HTR-8/SVneo (cell line): ENCODE measurements at regions not wholly inside any gene's neighbourhood (a gene's known extent, or its start where the extent isn't known, plus 50 kb on each side); places are given as distances from the start of the nearest gene placed in this dataset.

Experiments used
- DNase-seq: peaks from one replicate; pipeline ENCODE4 v3.0.0; 2011; ENCODE audit warnings: low spot score, mixed read lengths; ENCODE audit not compliant: insufficient read length
- FAIRE-seq: peaks from 2 replicates; lab custom pipeline; 2011; peaks lifted over from hg19 to GRCh38; lab: Jason Lieb, UNC

GRCh38 chr1:37265786-37266667 is 208.4 kb upstream of the ZC3H12A start:
- no peak for FAIRE-seq
- DNase-seq: no peak

- DNase-seq (no peak), FAIRE-seq (no peak)
Observed at GRCh38 chr1:37267111-37267835, 207.1 kb upstream of the ZC3H12A start.

GRCh38 chr1:37270639-37271038 is 203.7 kb upstream of the ZC3H12A start:
- no peak for FAIRE-seq
- no peak for DNase-seq

- FAIRE-seq (no peak), DNase-seq (no peak)
Observed at GRCh38 chr1:37272626-37273025, 201.8 kb upstream of the ZC3H12A start.

GRCh38 chr1:37274486-37274885 is 199.9 kb upstream of the ZC3H12A start:
- no peak for DNase-seq
- FAIRE-seq: no peak

- FAIRE-seq: no peak
Observed at GRCh38 chr1:37274938-37275631, 199.3 kb upstream of the ZC3H12A start.

GRCh38 chr1:37277366-37277765 is 197.0 kb upstream of the ZC3H12A start:
- FAIRE-seq (no peak), DNase-seq (no peak)

More at GRCh38 chr1:37274938-37275631, 199.3 kb upstream of the ZC3H12A start:
- no peak for DNase-seq

GRCh38 chr1:37281354-37281753 is 193.0 kb upstream of the ZC3H12A start:
- FAIRE-seq: no peak
- DNase-seq: no peak

- no peak for FAIRE-seq
- no peak for DNase-seq
Observed at GRCh38 chr1:37282764-37283163, 191.6 kb upstream of the ZC3H12A start.

- DNase-seq: no peak
- FAIRE-seq: no peak
Observed at GRCh38 chr1:37284053-37284452, 190.3 kb upstream of the ZC3H12A start.

- FAIRE-seq: no peak
- no peak for DNase-seq
Observed at GRCh38 chr1:37286881-37287280, 187.5 kb upstream of the ZC3H12A start.

- DNase-seq (no peak), FAIRE-seq (no peak)
Observed at GRCh38 chr1:37288900-37289299, 185.5 kb upstream of the ZC3H12A start.

- FAIRE-seq: no peak
- no peak for DNase-seq
Observed at GRCh38 chr1:37290718-37291117, 183.7 kb upstream of the ZC3H12A start.

- no peak for DNase-seq
- FAIRE-seq: no peak
Observed at GRCh38 chr1:37292789-37293188, 181.6 kb upstream of the ZC3H12A start.

- FAIRE-seq (no peak), DNase-seq (no peak)
Observed at GRCh38 chr1:37294096-37294495, 180.3 kb upstream of the ZC3H12A start.

- no peak for DNase-seq
- no peak for FAIRE-seq
Observed at GRCh38 chr1:37294529-37294928, 179.9 kb upstream of the ZC3H12A start.

GRCh38 chr1:37298769-37299168 is 175.6 kb upstream of the ZC3H12A start:
- FAIRE-seq (no peak), DNase-seq (no peak)

- FAIRE-seq (no peak), DNase-seq (no peak)
Observed at GRCh38 chr1:37299216-37299615, 175.2 kb upstream of the ZC3H12A start.

- FAIRE-seq: no peak
- no peak for DNase-seq
Observed at GRCh38 chr1:37303884-37304574, 170.4 kb upstream of the ZC3H12A start.

- no peak for FAIRE-seq
- DNase-seq: no peak
Observed at GRCh38 chr1:37305108-37305507, 169.3 kb upstream of the ZC3H12A start.
